CD4-positive, alpha-beta memory T cell (primary cell): ENCODE measurements at regions not wholly inside any gene's neighbourhood (a gene's known extent, or its start where the extent isn't known, plus 50 kb on each side); places are given as distances from the start of the nearest gene placed in this dataset.
A peak's percentile ranks its signal among the peaks of the same experiment; 100 is the strongest.

Source experiments
- CTCF ChIA-PET: fragments of 350-600 bp; sonication (Branson Sonifier 250); formaldehyde crosslinking; loops from one replicate; lab custom pipeline; 2021; ENCODE audit warnings: inconsistent platforms; ENCODE audit not compliant: partially characterized antibody; lab: Charles Lee
- POLR2A ChIA-PET: fragments of 350-600 bp; sonication (Branson Sonifier 250); formaldehyde crosslinking; loops from one replicate; lab custom pipeline; 2021; ENCODE audit not compliant: partially characterized antibody; lab: Charles Lee
- DNase-seq, 5 donors: peaks; one replicate each; pipeline versions ENCODE4 v3.0.0 to v3.0.0-alpha.2; 2020 to 2022; ENCODE audit warnings: mixed read lengths in 1 of 5
- H3K27ac ChIP-seq: one replicate; pipeline ENCODE4 v1.7.0; 2013; ENCODE audit warnings: low read depth, low read length
- H3K27me3 ChIP-seq: 2 replicates; pipeline ENCODE4 v1.7.0; 2013; ENCODE audit warnings: mild to moderate bottlenecking, low read length, moderate library complexity; ENCODE audit not compliant: insufficient read depth
- H3K36me3 ChIP-seq: 2 replicates; pipeline ENCODE4 v1.7.0; 2013; ENCODE audit warnings: mild to moderate bottlenecking, low read length, moderate library complexity; ENCODE audit not compliant: insufficient read depth
- H3K4me1 ChIP-seq: 2 replicates; pipeline ENCODE4 v1.7.0; 2013; ENCODE audit warnings: mild to moderate bottlenecking, low read length, moderate library complexity; ENCODE audit not compliant: insufficient read depth
- H3K4me3 ChIP-seq, 2 donors: one replicate each; pipeline ENCODE4 v1.7.0; 2013; ENCODE audit warnings: low read length in 2 of 2, mild to moderate bottlenecking in 1 of 2
- H3K9me3 ChIP-seq, 2 donors: one replicate each; pipeline ENCODE4 v1.7.0; 2013; ENCODE audit warnings: low read length in 2 of 2, control low read depth in 1 of 2; ENCODE audit not compliant: control insufficient read depth in 1 of 2
- H3K27ac Mint-ChIP-seq, 7 donors: one replicate each; pipeline ENCODE4 v1.8.0; 2020 to 2021; ENCODE audit warnings: mixed read lengths in 7 of 7, mild to moderate bottlenecking in 6 of 7, inconsistent platforms in 3 of 7, moderate library complexity in 3 of 7
- H3K27me3 Mint-ChIP-seq, 2 donors: one replicate each; pipeline ENCODE4 v1.8.0; 2020 to 2021; ENCODE audit warnings: mixed read lengths in 2 of 2
- H3K36me3 Mint-ChIP-seq, 2 donors: one replicate each; pipeline ENCODE4 v1.8.0; 2020 to 2021; ENCODE audit warnings: mixed read lengths in 2 of 2, inconsistent platforms in 1 of 2, mild to moderate bottlenecking in 1 of 2
- H3K4me1 Mint-ChIP-seq, 4 donors: one replicate each; pipeline ENCODE4 v1.8.0; 2020 to 2021; ENCODE audit warnings: mixed read lengths in 4 of 4, mild to moderate bottlenecking in 1 of 4
- H3K4me3 Mint-ChIP-seq, 8 donors: one replicate each; pipeline ENCODE4 v1.8.0; 2020 to 2021; ENCODE audit warnings: mixed read lengths in 8 of 8, mild to moderate bottlenecking in 7 of 8, moderate library complexity in 6 of 8, inconsistent platforms in 3 of 8
- H3K9me3 Mint-ChIP-seq, 8 donors: one replicate each; pipeline ENCODE4 v1.8.0; 2020 to 2021; ENCODE audit warnings: mixed read lengths in 8 of 8, mild to moderate bottlenecking in 5 of 8, inconsistent platforms in 3 of 8, moderate library complexity in 1 of 8
- intact Hi-C: fragments of 100-400 bp; cut with micrococcal nuclease; formaldehyde crosslinking; loops from one replicate; pipeline ENCODE4 v1.15.1; 2023

DNA sequence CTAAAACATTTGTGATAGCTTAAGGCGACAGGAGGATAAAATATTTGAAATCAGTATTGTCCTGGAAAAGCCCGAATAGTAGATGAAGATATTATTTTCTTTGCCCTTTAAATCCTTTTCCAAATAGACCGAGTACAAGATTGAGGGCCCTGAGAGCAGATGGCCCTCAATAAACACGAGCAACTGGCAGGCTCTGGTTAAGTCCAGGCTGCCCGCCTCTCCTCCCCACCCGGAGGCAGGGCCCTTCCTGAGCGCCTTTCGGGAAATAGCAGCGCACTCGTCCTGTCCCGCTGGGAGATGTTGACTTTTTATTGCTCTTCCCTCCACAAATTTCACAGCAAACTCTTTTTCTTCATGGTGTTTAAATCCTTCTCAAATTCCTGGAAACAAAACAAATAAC, 50.8 kb upstream of the MAX start:
- Histone ChIP-seq H3K36me3 (no peaks in the 10 kb centered on the region), H3K4me3 (no peak overlapping the region), H3K27ac (no peak overlapping the region), H3K27me3 (no peaks in the 10 kb centered on the region), H3K4me1 (no peaks in the 10 kb centered on the region), H3K9me3 (no peaks in the 10 kb centered on the region)
- CTCF ChIA-PET, result no interaction called here
- Mint-ChIP-seq H3K27me3 (peaks cover 0 to 2% of the 10 kb centered on the region in 2 donors), H3K4me3 (no peak overlapping the region), H3K9me3 (peaks cover 0 to 2% (median 0%) of the 10 kb centered on the region in 8 donors), H3K27ac (no peak overlapping the region), H3K4me1 (no peaks in the 10 kb centered on the region), H3K36me3 (no peaks in the 10 kb centered on the region)
- POLR2A ChIA-PET, result no interaction called here
- intact Hi-C loops, result no loop called here
- DNase-seq, result no peak

DNA sequence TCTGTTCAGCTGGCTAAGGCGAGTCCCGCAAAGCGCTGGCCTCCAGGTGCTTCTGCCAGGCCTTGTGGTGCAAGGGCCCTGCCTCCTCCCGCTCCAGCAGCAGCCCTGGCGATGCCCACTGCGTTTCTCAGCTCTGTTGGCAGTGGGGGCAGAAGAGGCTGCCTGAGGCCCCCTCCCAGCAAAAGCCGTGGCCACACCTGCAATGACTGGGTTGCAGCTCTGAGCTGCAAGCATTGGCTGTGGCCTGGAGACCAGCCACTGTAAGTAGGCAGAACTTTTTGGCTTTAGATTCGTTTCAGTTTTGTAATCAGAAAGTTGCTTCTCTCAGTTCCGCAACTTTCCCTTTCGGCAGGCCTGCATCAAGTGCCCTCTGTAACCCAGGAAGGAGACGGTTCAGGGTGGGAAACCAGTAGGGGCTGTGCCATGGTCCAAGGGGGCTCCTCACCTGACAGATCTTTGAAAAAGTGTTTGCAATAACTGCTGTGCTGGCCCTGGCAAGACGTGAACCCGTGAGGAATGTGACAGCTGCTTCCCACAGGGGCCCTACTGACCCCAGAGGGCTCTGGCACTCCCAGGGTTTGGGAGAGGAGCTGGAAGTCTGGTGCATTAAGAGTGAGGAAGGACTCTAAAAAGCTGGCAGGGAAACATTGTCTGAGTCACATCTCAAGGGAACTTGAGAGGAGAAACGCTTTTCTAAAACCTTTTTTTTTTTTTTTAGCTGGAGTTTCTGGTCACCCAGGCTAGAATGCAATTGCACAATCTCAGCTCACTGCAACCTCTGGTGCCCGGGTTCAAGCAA, 54.5 kb upstream of the MAX start:
- Mint-ChIP-seq H3K4me1 (no peaks in the 10 kb centered on the region), H3K9me3 (peaks cover 0 to 2% (median 0%) of the 10 kb centered on the region in 8 donors), H3K4me3 (no peak overlapping the region), H3K36me3 (no peaks in the 10 kb centered on the region), H3K27me3 (no peaks in the 10 kb centered on the region), H3K27ac (no peak overlapping the region)
- Histone ChIP-seq H3K4me1 (no peaks in the 10 kb centered on the region), H3K9me3 (no peaks in the 10 kb centered on the region), H3K4me3 (no peak overlapping the region), H3K27me3 (no peaks in the 10 kb centered on the region), H3K27ac (no peak overlapping the region), H3K36me3 (no peaks in the 10 kb centered on the region)
- CTCF ChIA-PET, result interaction anchor here (0.7 to 2.2 kb wide), 2 partner anchors 8 to 335 kb away, joined by 3 to 6 read pairs; no protein-coding TSS in a partner anchor
- DNase-seq, result no peak
- intact Hi-C loops, result no loop called here
- POLR2A ChIA-PET, result no interaction called here

DNA sequence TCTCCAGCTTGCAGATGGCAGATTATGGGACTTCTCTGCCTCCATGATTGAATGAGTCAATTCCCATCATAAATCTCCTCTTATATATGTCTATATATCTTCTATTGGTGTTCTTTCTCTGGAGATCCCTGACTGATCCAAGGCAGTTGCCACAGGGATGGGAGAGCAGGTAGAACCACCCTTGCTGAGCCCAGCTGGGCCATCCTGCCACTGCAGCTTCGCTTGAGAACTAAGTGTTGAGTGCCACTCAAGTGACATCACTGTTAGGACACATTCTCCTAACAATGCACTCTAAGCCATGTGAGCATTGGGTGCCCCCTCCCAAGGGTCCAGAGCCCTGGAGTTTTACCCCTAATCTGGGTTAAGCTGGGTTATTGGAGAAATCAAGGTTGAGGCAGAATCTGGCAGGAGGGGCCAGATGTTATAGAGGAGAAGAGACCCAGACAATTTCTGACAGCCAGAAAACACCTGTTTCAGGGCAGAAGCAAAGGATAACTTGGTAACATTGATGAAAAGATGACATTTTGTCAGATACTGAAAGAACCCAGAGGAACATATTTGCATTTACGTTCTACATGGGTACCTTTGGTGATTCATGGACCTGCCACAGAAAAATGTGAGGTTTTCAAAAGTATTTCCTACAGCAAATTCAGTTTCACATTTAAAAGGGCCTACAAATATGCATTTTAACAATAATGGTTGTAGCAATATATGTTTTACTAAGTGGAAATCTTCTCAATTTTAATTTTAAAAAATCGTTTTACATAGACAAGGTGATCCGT, 57.2 kb upstream of the MAX start:
- H3K27ac ChIP-seq, result no peak overlapping the region
- H3K4me3 Mint-ChIP-seq, result no peak overlapping the region
- no peaks in the 10 kb centered on the region for H3K4me1 ChIP-seq
- H3K9me3 ChIP-seq, result no peaks in the 10 kb centered on the region
- POLR2A ChIA-PET, result interaction anchor here (1.0 to 1.5 kb wide), 2 partner anchors 10 to 46 kb away, joined by 3 to 4 read pairs; no protein-coding TSS in a partner anchor
- intact Hi-C loops, result loop anchor here (5.0 to 10.0 kb wide), 2 partner anchors 253 to 1245 kb away; partner anchors contain the start of gene FUT8
- CTCF ChIA-PET, result interaction anchor here (1.1 to 1.7 kb wide), 3 partner anchors 256 to 801 kb away, joined by 3 to 7 read pairs (median 6); no protein-coding TSS in a partner anchor
- no peaks in the 10 kb centered on the region for H3K9me3 Mint-ChIP-seq
- no peaks in the 10 kb centered on the region for H3K27me3 Mint-ChIP-seq
- no peak overlapping the region for H3K27ac Mint-ChIP-seq
- H3K4me1 Mint-ChIP-seq, result peaks cover 0 to 1% (median 0%) of the 10 kb centered on the region in 4 donors
- DNase-seq, result no peak
- no peak overlapping the region for H3K4me3 ChIP-seq
- H3K36me3 ChIP-seq, result no peaks in the 10 kb centered on the region
- no peaks in the 10 kb centered on the region for H3K36me3 Mint-ChIP-seq
- H3K27me3 ChIP-seq, result no peaks in the 10 kb centered on the region

DNA sequence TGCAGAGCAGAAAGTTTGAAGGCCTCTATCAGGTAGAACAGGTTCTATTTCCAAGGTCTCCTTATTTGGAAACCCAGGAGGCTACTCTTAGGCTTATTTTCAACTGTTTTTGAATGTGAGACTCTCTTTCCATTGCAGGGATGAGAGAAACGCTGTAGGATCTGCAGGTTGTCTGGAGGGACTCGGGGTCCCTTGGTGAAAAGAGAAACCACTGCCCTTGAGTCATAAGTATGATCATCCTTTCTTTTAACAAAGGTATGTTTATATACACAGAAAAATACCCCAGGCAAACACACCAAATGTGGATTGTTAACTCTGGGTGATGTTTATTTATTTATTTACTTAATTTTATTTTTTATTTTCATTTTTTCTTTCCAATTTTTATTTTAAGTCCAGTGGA, 57.8 kb upstream of the MAX start:
- no peak for DNase-seq
- no peaks in the 10 kb centered on the region for H3K27me3 Mint-ChIP-seq
- peaks cover 0 to 1% (median 0%) of the 10 kb centered on the region in 4 donors for H3K4me1 Mint-ChIP-seq
- H3K36me3 ChIP-seq, result no peaks in the 10 kb centered on the region
- no peaks in the 10 kb centered on the region for H3K4me1 ChIP-seq
- no peak overlapping the region for H3K4me3 Mint-ChIP-seq
- H3K27me3 ChIP-seq, result no peaks in the 10 kb centered on the region
- intact Hi-C loops, result loop anchor here (5.0 to 10.0 kb wide), 2 partner anchors 252 to 1245 kb away; partner anchors contain the start of gene FUT8
- POLR2A ChIA-PET, result interaction anchor here (1.5 kb wide), 1 partner anchor 10 kb away, joined by 4 read pairs; no protein-coding TSS in a partner anchor
- no peaks in the 10 kb centered on the region for H3K9me3 Mint-ChIP-seq
- no peaks in the 10 kb centered on the region for H3K9me3 ChIP-seq
- CTCF ChIA-PET, result interaction anchor here (0.6 kb wide), 1 partner anchor 669 kb away, joined by 4 read pairs; no protein-coding TSS in a partner anchor
- no peak overlapping the region for H3K27ac ChIP-seq
- H3K4me3 ChIP-seq, result no peak overlapping the region
- H3K36me3 Mint-ChIP-seq, result no peaks in the 10 kb centered on the region
- peak overlapping the region in 1 of 7 donors; percentile 63 for H3K27ac Mint-ChIP-seq

DNA sequence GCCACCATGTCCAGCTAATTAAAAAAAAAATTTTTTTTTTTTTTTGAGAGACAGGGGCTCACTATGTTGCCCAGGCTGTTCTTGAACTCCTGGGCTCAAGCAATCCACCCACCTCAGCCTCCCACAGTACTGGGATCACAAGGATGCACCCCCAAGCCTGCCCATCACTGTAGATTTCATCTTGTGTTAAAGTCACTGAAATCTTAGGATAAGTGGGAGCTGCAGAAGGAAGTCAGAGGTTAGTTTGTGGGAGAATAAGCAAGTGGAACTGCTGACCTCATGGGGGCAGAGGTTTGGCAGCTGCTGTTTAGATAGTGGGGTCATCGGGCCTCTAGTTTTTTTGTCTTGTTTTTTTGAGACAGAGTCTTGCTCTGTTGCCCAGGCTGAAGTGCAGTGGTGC, 59.7 kb upstream of the MAX start:
- no peaks in the 10 kb centered on the region for H3K36me3 Mint-ChIP-seq
- H3K27ac Mint-ChIP-seq, result no peak overlapping the region
- Histone ChIP-seq H3K9me3 (no peaks in the 10 kb centered on the region), H3K4me1 (no peaks in the 10 kb centered on the region), H3K27me3 (no peaks in the 10 kb centered on the region), H3K27ac (no peak overlapping the region), H3K36me3 (no peaks in the 10 kb centered on the region), H3K4me3 (no peak overlapping the region)
- DNase-seq, result no peak
- CTCF ChIA-PET, result interaction anchor here (0.7 to 5.5 kb wide), 8 partner anchors 10 to 907 kb away, joined by 3 to 66 read pairs (median 4); partner anchors contain the start of gene FUT8
- POLR2A ChIA-PET, result interaction anchor here (1.6 kb wide), 1 partner anchor 250 kb away, joined by 5 read pairs; no protein-coding TSS in a partner anchor
- H3K9me3 Mint-ChIP-seq, result no peaks in the 10 kb centered on the region
- H3K4me1 Mint-ChIP-seq, result peaks cover 0 to 6% (median 4%) of the 10 kb centered on the region in 4 donors
- no peaks in the 10 kb centered on the region for H3K27me3 Mint-ChIP-seq
- no peak overlapping the region for H3K4me3 Mint-ChIP-seq
- intact Hi-C loops, result loop anchor here (5.0 to 10.0 kb wide), 2 partner anchors 250 to 1243 kb away; partner anchors contain the start of gene FUT8

DNA sequence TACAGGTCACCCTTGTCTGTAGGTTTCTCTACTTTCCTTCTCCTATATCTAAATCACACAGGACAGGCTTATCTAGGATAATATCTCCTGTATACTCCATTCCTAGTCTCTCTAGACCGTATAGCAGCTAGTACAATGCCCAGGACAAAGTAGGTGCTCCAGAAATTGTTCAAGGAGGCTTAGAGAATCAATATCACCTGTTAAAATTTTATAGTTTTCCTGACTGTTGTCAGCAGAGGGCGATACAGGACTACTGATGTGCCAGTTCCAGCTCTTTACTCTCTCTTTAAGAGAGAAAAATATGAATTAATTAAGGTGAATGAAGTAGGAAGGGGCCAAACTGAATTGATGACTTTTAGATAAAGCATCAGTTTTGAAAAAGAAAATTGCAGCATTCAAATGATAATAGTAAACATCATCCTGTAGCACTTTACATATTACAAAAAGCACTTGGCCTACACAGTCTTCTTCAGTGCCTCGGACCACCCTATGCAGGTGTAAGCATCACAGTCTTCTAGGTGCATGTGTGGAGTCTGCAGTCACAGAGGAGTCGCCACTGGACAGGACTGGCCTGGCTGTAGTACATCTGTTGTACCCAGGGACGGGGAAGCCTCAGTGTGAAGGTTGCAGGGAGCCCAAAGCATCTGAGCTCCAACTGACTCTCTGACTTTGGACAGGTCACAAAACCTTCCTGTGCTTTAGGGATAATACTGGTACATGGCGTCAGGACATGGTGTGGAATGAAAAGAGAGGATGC, 61.9 kb upstream of the MAX start:
- H3K27me3 Mint-ChIP-seq, result no peaks in the 10 kb centered on the region
- ChIA-PET CTCF (interaction anchor here (0.6 to 8.1 kb wide), 38 partner anchors 9 to 1195 kb away, joined by 3 to 82 read pairs (median 4); partner anchors contain the start of gene FUT8), POLR2A (interaction anchor here (0.6 to 2.5 kb wide), 10 partner anchors 19 to 796 kb away, joined by 3 to 18 read pairs (median 4); partner anchors contain the start of genes FUT8 and MAX)
- DNase-seq, result peak in 4 of 5 donors; percentile 57 to 64 (median 59)
- intact Hi-C loops, result loop anchor here (1.0 to 10.0 kb wide), 6 partner anchors 177 to 1241 kb away; partner anchors contain the start of genes FNTB and FUT8
- H3K36me3 Mint-ChIP-seq, result no peaks in the 10 kb centered on the region
- Histone ChIP-seq H3K36me3 (no peaks in the 10 kb centered on the region), H3K4me1 (no peaks in the 10 kb centered on the region), H3K4me3 (no peak overlapping the region), H3K27ac (no peak overlapping the region), H3K27me3 (no peaks in the 10 kb centered on the region), H3K9me3 (no peaks in the 10 kb centered on the region)
- H3K9me3 Mint-ChIP-seq, result no peaks in the 10 kb centered on the region
- peaks cover 0 to 7% (median 5%) of the 10 kb centered on the region in 4 donors for H3K4me1 Mint-ChIP-seq
- no peak overlapping the region for H3K27ac Mint-ChIP-seq
- H3K4me3 Mint-ChIP-seq, result no peak overlapping the region
